Osteoblast (primary cell): ENCODE measurements at regions not wholly inside any gene's neighbourhood (a gene's known extent, or its start where the extent isn't known, plus 50 kb on each side); places are given as distances from the start of the nearest gene placed in this dataset.
A peak's percentile ranks its signal among the peaks of the same experiment; 100 is the strongest.

Experiments used
- DNase-seq: peaks from one replicate; pipeline ENCODE4 v3.0.0; 2011; ENCODE audit warnings: low spot score, mixed read lengths; ENCODE audit not compliant: insufficient read length; ENCODE audit errors: missing footprints
- H2AFZ ChIP-seq: 2 replicates; pipeline ENCODE4 v1.6.0; 2011; ENCODE audit warnings: mild to moderate bottlenecking, low read length
- H3K27ac ChIP-seq: 2 replicates; pipeline ENCODE4 v1.5.1; 2011; ENCODE audit warnings: mild to moderate bottlenecking, low read depth, low read length, moderate library complexity
- H3K27me3 ChIP-seq: 2 replicates; pipeline ENCODE4 v1.6.0; 2012; ENCODE audit warnings: mild to moderate bottlenecking, control low read depth, inconsistent platforms, low read length, moderate library complexity; ENCODE audit not compliant: insufficient read depth
- H3K36me3 ChIP-seq: 2 replicates; pipeline ENCODE4 v1.5.1; 2011; ENCODE audit warnings: mild to moderate bottlenecking, low read length, control low read depth, moderate library complexity; ENCODE audit not compliant: insufficient read depth
- H3K4me1 ChIP-seq: 2 replicates; pipeline ENCODE4 v1.5.1; 2011; ENCODE audit warnings: mild to moderate bottlenecking, low read length, control low read depth, moderate library complexity; ENCODE audit not compliant: insufficient read depth
- H3K4me2 ChIP-seq: 2 replicates; pipeline ENCODE4 v1.6.0; 2011; ENCODE audit warnings: mild to moderate bottlenecking, low read length; ENCODE audit not compliant: insufficient read depth
- H3K4me3 ChIP-seq: fragments of 200-600 bp; sonication (generic); 3 replicates; pipeline ENCODE4 v1.5.1; 2012; ENCODE audit warnings: mild to moderate bottlenecking, low read length, inconsistent platforms; ENCODE audit not compliant: insufficient read depth
- H3K79me2 ChIP-seq: 2 replicates; pipeline ENCODE4 v1.6.0; 2012; ENCODE audit warnings: mild to moderate bottlenecking, low read length, control low read depth, inconsistent platforms; ENCODE audit not compliant: insufficient read depth
- H3K9me3 ChIP-seq: 2 replicates; pipeline ENCODE4 v1.5.1; 2011; ENCODE audit warnings: low read depth, low read length, control low read depth
- H4K20me1 ChIP-seq: 2 replicates; pipeline ENCODE4 v1.6.0; 2012; ENCODE audit warnings: mild to moderate bottlenecking, low read length, control low read depth; ENCODE audit not compliant: insufficient read depth
- CTCF ChIP-seq: IDR thresholded peaks from 2 replicates; pipeline ENCODE4 v1.5.1; 2011; ENCODE audit warnings: mild to moderate bottlenecking, low read depth, low read length, moderate library complexity; ENCODE audit errors: extremely low read depth

- DNase-seq: peak; percentile 15
- H3K4me1 ChIP-seq: no peaks in the 10 kb centered on the region
- no peaks in the 10 kb centered on the region for H4K20me1 ChIP-seq
- no peaks in the 10 kb centered on the region for H3K79me2 ChIP-seq
- no peaks in the 10 kb centered on the region for H3K36me3 ChIP-seq
- no peak overlapping the region for H3K4me2 ChIP-seq
- no peaks in the 10 kb centered on the region for H3K9me3 ChIP-seq
- H2AFZ ChIP-seq: no peak overlapping the region
- H3K27ac ChIP-seq: no peak overlapping the region
- no peak for TF ChIP-seq CTCF
- H3K4me3 ChIP-seq: no peak overlapping the region
- H3K27me3 ChIP-seq: peaks cover 3% of the 10 kb centered on the region
Measured at GRCh38 chrX:773292-774025, 142.9 kb downstream of the SHOX start.

- H3K79me2 ChIP-seq: no peaks in the 10 kb centered on the region
- H3K4me3 ChIP-seq: no peak overlapping the region
- no peak for TF ChIP-seq CTCF
- DNase-seq: no peak
- H3K4me1 ChIP-seq: no peaks in the 10 kb centered on the region
- H3K27me3 ChIP-seq: peaks cover 3% of the 10 kb centered on the region
- H4K20me1 ChIP-seq: no peaks in the 10 kb centered on the region
- no peak overlapping the region for H3K27ac ChIP-seq
- no peaks in the 10 kb centered on the region for H3K36me3 ChIP-seq
- no peak overlapping the region for H3K4me2 ChIP-seq
- no peak overlapping the region for H2AFZ ChIP-seq
- H3K9me3 ChIP-seq: no peaks in the 10 kb centered on the region
Measured at GRCh38 chrX:771536-771935, 140.9 kb downstream of the SHOX start.

GRCh38 chrX:769796-770195 is 139.2 kb downstream of the SHOX start:
- no peak overlapping the region for H3K4me3 ChIP-seq

More at GRCh38 chrX:769796-770195, 139.2 kb downstream of the SHOX start:
- no peaks in the 10 kb centered on the region for H3K9me3 ChIP-seq
- H3K79me2 ChIP-seq: no peaks in the 10 kb centered on the region
- H3K36me3 ChIP-seq: no peaks in the 10 kb centered on the region
- H4K20me1 ChIP-seq: no peaks in the 10 kb centered on the region
- no peak overlapping the region for H3K4me2 ChIP-seq
- TF ChIP-seq CTCF: no peak
- peaks cover 3% of the 10 kb centered on the region for H3K27me3 ChIP-seq
- H3K27ac ChIP-seq: no peak overlapping the region
- no peaks in the 10 kb centered on the region for H3K4me1 ChIP-seq
- H2AFZ ChIP-seq: no peak overlapping the region
- peak; percentile 37 for DNase-seq
